WTC11 (cell line): ENCODE measurements at regions not wholly inside any gene's neighbourhood (a gene's known extent, or its start where the extent isn't known, plus 50 kb on each side); places are given as distances from the start of the nearest gene placed in this dataset.

Experiments
- AFF4 ChIP-seq: sonication (generic); formaldehyde crosslinking; IDR thresholded peaks from 2 replicates; pipeline ENCODE4 v1.8.1; 2023; ENCODE audit warnings: mild to moderate bottlenecking, missing genetic modification reagents, borderline replicate concordance
- ATF2 ChIP-seq: sonication (generic); formaldehyde crosslinking; IDR thresholded peaks from 2 replicates; pipeline ENCODE4 v1.8.1; 2022; ENCODE audit warnings: low read depth, missing genetic modification reagents, borderline replicate concordance
- CREB1 ChIP-seq: sonication (generic); formaldehyde crosslinking; IDR thresholded peaks from 2 replicates; pipeline ENCODE4 v1.8.0; 2023; ENCODE audit warnings: mild to moderate bottlenecking, missing genetic modification reagents
- ELF4 ChIP-seq: sonication (generic); formaldehyde crosslinking; IDR thresholded peaks from 2 replicates; pipeline ENCODE4 v1.8.1; 2022; ENCODE audit warnings: low read depth, mild to moderate bottlenecking, moderate library complexity, missing genetic modification reagents
- FOXJ3 ChIP-seq: sonication (generic); formaldehyde crosslinking; IDR thresholded peaks from 2 replicates; pipeline ENCODE4 v1.9.0; 2021; ENCODE audit warnings: missing genetic modification reagents, mild to moderate bottlenecking, borderline replicate concordance
- IRF2 ChIP-seq: sonication (generic); formaldehyde crosslinking; IDR thresholded peaks from 2 replicates; pipeline ENCODE4 v1.8.0; 2022; ENCODE audit warnings: low read depth, missing genetic modification reagents, borderline replicate concordance
- MXD4 ChIP-seq: fragments of 250-450 bp; sonication (Bioruptor Pico); IDR thresholded peaks from 2 replicates; pipeline ENCODE4 v1.8.0; 2021; ENCODE audit warnings: mild to moderate bottlenecking, moderate library complexity, borderline replicate concordance
- SMAD4 ChIP-seq: sonication (generic); formaldehyde crosslinking; IDR thresholded peaks from 2 replicates; pipeline ENCODE4 v1.8.0; 2022; ENCODE audit warnings: mild to moderate bottlenecking, missing genetic modification reagents
- TEAD1 ChIP-seq: sonication (generic); formaldehyde crosslinking; IDR thresholded peaks from 2 replicates; pipeline ENCODE4 v1.8.0; 2022; ENCODE audit warnings: mild to moderate bottlenecking, missing genetic modification reagents
- TEAD4 ChIP-seq: sonication (generic); formaldehyde crosslinking; IDR thresholded peaks from 2 replicates; pipeline ENCODE4 v1.8.0; 2022; ENCODE audit warnings: mild to moderate bottlenecking, missing genetic modification reagents
- USF1 ChIP-seq: sonication (generic); formaldehyde crosslinking; IDR thresholded peaks from 2 replicates; pipeline ENCODE4 v1.8.0; 2022; ENCODE audit warnings: mild to moderate bottlenecking, missing genetic modification reagents
- ZNF396 ChIP-seq: fragments of 250-450 bp; sonication (Bioruptor Pico); IDR thresholded peaks from 2 replicates; pipeline ENCODE4 v1.8.0; 2021; ENCODE audit warnings: mild to moderate bottlenecking, moderate library complexity, borderline replicate concordance
- TF ChIP-seq, protein P1 (sequence below): fragments of 250-450 bp; sonication (Bioruptor Pico); IDR thresholded peaks from 2 replicates; pipeline ENCODE4 v1.9.0; 2021; ENCODE audit warnings: moderate library complexity, mild to moderate bottlenecking, inconsistent platforms, borderline replicate concordance
- TF ChIP-seq, protein P2 (sequence below): sonication (generic); formaldehyde crosslinking; IDR thresholded peaks from 2 replicates; pipeline ENCODE4 v1.8.0; 2022; ENCODE audit warnings: missing genetic modification reagents
- TF ChIP-seq, protein P3 (sequence below): fragments of 250-450 bp; sonication (Bioruptor Pico); IDR thresholded peaks from 2 replicates; pipeline ENCODE4 v1.9.0; 2021; ENCODE audit warnings: mild to moderate bottlenecking
- TF ChIP-seq, protein P4 (sequence below): sonication (generic); formaldehyde crosslinking; IDR thresholded peaks from 2 replicates; pipeline ENCODE4 v1.8.1; 2023; ENCODE audit warnings: mild to moderate bottlenecking, moderate library complexity, missing genetic modification reagents

DNA sequence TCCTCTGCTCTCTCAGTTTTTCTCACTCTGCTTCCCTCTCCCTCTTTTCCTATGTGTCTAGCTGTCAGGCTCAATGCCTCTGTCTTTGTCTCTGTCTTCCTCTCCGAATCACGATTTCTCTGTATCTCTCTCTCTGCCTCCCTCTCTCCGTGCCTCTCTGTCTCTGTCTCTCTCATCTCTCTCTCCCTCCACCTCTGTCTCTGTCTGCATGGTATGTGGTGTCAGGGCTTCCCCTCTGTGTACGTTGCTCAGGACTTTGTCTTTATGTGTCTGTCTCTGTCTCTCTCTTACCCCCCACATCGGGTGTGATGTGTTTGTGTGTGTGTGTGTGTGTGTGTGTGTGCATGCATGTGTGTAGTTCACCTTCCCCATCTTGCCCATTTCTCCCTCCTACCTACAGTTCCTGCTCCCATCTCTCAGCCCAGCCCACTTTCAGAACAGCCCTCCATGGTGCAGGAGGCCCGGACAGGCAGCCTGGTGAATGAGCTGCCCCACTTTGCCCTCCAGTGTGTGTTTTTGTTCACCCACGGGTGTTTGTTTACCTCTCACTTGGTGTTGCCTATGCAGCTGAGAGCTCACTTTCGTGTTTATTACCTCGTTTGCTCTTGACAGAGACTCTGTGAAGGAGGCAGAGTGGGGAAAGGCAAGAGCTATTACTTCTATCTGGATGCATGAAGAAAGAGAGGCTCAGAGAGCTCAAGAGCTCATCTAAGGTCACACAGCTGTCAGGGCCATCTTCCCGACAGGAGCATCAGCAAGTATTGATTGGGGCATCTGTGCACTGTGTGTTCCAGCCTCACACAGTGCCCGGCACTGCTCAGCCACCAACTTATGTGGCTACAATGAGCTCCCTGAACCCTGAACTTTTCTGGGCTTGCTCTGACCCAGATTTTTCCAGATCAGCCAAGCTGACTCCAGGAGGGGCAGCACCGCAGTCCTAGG lies 163.5 kb upstream of the ZMIZ1 start (continued):
- TF ChIP-seq AFF4 (no peak), USF1 (CRISPR knock-in tag) (no peak), IRF2 (CRISPR knock-in tag) (no peak), TEAD4 (CRISPR knock-in tag) (no peak), ZNF396 (CRISPR knock-in tag) (no peak), TEAD1 (CRISPR knock-in tag) (no peak), SMAD4 (CRISPR knock-in tag) (no peak), FOXJ3 (CRISPR knock-in tag) (no peak), ELF4 (CRISPR knock-in tag) (no peak), MXD4 (CRISPR knock-in tag) (no peak), ATF2 (no peak), CREB1 (no peak)
- TF ChIP-seq, protein P1, sequence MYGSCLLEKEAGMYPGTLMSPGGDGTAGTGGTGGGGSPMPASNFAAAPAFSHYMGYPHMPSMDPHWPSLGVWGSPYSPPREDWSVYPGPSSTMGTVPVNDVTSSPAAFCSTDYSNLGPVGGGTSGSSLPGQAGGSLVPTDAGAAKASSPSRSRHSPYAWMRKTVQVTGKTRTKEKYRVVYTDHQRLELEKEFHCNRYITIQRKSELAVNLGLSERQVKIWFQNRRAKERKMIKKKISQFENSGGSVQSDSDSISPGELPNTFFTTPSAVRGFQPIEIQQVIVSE (CRISPR knock-in tag), result no peak
- TF ChIP-seq, protein P2, sequence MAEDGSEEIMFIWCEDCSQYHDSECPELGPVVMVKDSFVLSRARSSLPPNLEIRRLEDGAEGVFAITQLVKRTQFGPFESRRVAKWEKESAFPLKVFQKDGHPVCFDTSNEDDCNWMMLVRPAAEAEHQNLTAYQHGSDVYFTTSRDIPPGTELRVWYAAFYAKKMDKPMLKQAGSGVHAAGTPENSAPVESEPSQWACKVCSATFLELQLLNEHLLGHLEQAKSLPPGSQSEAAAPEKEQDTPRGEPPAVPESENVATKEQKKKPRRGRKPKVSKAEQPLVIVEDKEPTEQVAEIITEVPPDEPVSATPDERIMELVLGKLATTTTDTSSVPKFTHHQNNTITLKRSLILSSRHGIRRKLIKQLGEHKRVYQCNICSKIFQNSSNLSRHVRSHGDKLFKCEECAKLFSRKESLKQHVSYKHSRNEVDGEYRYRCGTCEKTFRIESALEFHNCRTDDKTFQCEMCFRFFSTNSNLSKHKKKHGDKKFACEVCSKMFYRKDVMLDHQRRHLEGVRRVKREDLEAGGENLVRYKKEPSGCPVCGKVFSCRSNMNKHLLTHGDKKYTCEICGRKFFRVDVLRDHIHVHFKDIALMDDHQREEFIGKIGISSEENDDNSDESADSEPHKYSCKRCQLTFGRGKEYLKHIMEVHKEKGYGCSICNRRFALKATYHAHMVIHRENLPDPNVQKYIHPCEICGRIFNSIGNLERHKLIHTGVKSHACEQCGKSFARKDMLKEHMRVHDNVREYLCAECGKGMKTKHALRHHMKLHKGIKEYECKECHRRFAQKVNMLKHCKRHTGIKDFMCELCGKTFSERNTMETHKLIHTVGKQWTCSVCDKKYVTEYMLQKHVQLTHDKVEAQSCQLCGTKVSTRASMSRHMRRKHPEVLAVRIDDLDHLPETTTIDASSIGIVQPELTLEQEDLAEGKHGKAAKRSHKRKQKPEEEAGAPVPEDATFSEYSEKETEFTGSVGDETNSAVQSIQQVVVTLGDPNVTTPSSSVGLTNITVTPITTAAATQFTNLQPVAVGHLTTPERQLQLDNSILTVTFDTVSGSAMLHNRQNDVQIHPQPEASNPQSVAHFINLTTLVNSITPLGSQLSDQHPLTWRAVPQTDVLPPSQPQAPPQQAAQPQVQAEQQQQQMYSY (CRISPR knock-in tag), result no peak
- TF ChIP-seq, protein P3, sequence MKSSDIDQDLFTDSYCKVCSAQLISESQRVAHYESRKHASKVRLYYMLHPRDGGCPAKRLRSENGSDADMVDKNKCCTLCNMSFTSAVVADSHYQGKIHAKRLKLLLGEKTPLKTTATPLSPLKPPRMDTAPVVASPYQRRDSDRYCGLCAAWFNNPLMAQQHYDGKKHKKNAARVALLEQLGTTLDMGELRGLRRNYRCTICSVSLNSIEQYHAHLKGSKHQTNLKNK (CRISPR knock-in tag), result no peak
- TF ChIP-seq, protein P4, sequence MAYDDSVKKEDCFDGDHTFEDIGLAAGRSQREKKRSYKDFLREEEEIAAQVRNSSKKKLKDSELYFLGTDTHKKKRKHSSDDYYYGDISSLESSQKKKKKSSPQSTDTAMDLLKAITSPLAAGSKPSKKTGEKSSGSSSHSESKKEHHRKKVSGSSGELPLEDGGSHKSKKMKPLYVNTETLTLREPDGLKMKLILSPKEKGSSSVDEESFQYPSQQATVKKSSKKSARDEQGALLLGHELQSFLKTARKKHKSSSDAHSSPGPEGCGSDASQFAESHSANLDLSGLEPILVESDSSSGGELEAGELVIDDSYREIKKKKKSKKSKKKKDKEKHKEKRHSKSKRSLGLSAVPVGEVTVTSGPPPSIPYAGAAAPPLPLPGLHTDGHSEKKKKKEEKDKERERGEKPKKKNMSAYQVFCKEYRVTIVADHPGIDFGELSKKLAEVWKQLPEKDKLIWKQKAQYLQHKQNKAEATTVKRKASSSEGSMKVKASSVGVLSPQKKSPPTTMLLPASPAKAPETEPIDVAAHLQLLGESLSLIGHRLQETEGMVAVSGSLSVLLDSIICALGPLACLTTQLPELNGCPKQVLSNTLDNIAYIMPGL (CRISPR knock-in tag), result no peak
